NCI-H2227 treated with DMSO at 0.1 percent for 48 hours (cell line): ENCODE measurements at regions not wholly inside any gene's neighbourhood (a gene's known extent, or its start where the extent isn't known, plus 50 kb on each side); places are given as distances from the start of the nearest gene placed in this dataset.

Source experiments
- DNase-seq: peaks from one replicate; lab custom pipeline; 2025; lab: John Stamatoyannopoulos, UW

DNA sequence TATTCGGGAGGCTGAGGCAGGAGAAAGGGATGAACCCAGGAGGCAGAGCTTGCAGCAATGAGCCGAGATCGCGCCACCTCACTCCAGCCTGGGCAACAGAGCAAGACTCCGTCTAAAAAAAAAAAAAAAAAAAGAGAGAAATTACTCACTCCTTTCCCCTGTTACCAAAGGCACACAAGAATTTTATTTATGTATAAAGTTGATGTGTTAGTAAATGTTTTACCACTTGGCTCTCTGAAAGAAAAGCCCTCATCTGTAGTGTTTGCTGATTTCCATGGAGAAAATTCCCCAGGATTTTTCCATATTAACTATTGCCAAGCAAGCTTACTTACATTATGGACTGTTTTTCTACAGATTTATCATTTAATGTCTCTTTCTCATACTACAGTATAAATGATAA, 142.1 kb upstream of the PABPC4L start:
- DNase-seq, result no peak

DNA sequence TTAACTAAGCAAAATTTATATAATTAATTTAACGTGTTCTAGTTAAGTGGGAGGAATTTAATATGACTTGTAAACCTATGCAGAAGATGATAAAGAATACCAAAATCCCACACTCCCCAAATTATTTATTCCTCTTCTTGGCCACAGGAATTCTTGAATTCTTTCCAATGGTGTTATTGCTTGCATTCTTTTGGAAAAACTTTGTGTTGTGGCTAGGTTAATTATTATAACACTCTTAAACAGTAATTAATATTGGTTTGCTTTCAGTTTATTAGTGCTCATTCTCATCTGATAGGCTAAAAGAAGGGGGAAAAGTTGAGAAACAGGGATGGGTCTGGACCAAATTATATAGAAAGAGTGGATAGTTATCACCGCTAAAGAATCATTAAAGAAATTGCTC, 141.5 kb upstream of the PABPC4L start:
- DNase-seq, result no peak

DNA sequence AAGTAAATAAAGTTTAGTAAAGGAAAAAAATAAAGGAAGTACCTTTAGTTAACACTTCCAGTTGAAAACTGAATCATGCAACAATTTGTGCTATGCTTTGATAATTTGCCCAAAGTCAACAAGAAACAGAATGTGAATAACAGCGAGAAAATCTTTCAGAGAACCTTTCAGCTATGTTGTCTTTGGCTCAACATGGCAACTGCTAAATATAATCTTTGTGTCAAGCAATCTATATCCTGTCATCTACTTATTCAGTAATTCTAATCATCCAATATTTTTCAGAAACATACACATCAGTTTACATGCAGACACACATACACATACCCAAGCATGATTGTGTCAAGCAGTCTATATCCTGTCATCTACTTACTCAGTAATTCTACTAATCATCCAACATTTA, 136.0 kb upstream of the PABPC4L start:
- no peak for DNase-seq

- DNase-seq, result no peak
Observed at GRCh38 chr4:134328741-134329140, 127.2 kb upstream of the PABPC4L start.

GRCh38 chr4:134327274-134328122, 125.9 kb upstream of the PABPC4L start:
- peak; percentile 59 for DNase-seq

DNA sequence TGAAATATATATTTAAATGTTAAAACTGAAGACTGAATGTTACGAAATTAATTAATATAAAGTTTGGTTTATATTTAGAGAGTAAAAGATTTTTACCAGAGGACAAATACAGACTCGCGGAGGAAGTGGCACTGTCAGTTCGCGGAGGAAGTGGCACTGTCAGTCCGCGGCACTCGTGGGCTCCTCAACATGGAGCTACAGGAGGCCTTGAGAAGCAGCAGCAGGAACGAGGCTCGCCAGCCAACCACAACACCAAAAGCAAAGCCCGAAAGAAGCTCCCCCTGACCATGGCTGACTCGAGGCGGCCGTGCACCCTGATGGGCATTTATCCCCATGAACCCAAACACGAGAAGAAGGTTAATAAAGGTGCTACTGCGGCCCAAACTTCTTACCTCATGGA, 125.3 kb upstream of the PABPC4L start:
- DNase-seq, result peak; percentile 59

GRCh38 chr4:134324179-134324578, 122.6 kb upstream of the PABPC4L start:
- DNase-seq, result no peak

- DNase-seq, result no peak
Observed at GRCh38 chr4:134320048-134320447, 118.5 kb upstream of the PABPC4L start.

GRCh38 chr4:134313591-134313990, 112.0 kb upstream of the PABPC4L start:
- no peak for DNase-seq

GRCh38 chr4:134309715-134310114, 108.1 kb upstream of the PABPC4L start:
- no peak for DNase-seq

DNA sequence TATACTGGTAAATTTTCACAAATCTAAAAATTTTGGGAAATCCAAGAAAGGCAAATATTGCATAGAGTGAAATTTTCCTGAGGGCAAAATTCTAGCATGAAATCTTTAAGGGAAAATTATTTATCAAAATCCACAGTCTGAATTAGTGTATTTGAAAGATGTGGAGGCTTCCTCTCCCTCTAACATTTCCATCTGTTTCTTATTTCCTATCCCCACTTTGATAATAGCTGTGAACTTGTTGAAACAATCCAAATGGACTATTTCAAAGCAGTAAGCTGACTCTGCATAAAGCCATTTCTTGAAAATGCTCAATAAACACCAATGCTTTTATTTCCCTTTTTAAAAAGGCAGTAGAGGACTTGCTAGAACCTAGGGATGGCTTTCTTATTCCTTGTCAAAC, 107.3 kb upstream of the PABPC4L start:
- no peak for DNase-seq

GRCh38 chr4:134298313-134298712, 96.7 kb upstream of the PABPC4L start:
- no peak for DNase-seq

GRCh38 chr4:134297765-134298164, 96.2 kb upstream of the PABPC4L start:
- DNase-seq, result no peak

DNA sequence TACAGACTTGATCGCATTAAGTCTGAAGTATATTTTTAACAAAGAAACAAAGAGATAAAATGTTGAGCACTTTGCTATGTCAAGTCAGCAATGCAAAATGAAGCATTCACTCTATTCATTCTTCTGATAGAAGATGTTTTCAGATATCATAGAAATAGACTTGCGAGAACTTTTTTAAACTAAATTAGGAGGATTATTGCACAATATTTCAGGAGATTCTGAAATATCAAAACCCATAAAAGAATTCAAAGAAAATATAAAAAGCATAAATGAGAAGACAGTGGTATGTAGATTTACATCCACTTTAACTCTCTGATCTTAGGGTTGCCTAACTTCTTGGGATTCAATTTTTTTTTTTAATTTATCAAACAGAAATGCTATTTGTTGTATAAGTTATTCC, 81.1 kb upstream of the PABPC4L start:
- DNase-seq, result no peak

DNA sequence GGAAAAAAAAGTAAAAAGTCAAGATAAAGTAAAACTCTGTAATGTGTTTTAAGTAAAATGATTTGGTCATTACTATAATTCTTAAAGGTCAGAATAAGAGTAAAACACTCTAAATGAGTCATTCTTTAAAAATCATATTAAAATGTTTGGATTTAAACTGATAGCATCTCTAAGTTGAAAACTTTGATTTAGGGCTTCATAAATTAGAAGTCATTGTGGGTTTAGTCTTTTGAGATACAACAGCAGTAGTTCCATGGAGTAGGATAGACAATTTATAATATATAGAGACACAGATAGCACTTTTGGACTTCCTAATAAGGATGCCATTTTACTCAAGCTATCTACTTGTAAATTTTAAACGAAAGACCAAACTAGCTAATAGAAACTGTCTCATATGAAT, 77.1 kb upstream of the PABPC4L start:
- no peak for DNase-seq

DNA sequence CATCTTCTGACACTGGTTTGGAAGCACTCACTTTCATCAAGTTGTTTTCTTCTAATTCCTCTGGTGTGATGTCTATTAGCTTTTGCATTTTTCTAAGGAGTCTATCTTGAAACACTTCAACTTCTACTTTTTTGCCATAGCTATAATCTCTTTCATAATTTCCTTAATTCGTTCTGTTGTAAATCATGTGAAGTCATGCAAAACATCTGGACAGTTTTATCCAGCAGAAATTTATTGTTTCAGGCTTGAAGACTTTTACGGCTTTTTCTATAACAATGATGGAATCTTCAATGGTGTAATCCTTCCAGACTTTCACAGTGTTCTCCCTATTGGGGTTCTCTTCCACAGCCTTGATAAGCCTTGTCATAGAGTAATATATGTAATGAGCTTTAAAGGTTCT, 74.9 kb upstream of the PABPC4L start:
- DNase-seq, result no peak

GRCh38 chr4:134260126-134260525, 58.5 kb upstream of the PABPC4L start:
- no peak for DNase-seq
